IPS-11a (cell line): ENCODE measurements at regions not wholly inside any gene's neighbourhood (a gene's known extent, or its start where the extent isn't known, plus 50 kb on each side); places are given as distances from the start of the nearest gene placed in this dataset.

ENCODE experiments used
- H3K4me3 ChIP-seq: one replicate; pipeline ENCODE4 v1.5.1; 2013; ENCODE audit warnings: low read depth, low read length, control low read depth

GRCh38 chr12:127260999-127261398 is 1006.0 kb upstream of the TMEM132C start:
- no peak overlapping the region for H3K4me3 ChIP-seq

- no peak overlapping the region for H3K4me3 ChIP-seq
Observed at GRCh38 chr12:127262615-127263014, 1004.4 kb upstream of the TMEM132C start.

- no peak overlapping the region for H3K4me3 ChIP-seq
Observed at GRCh38 chr12:127263621-127264020, 1003.3 kb upstream of the TMEM132C start.

GRCh38 chr12:127267128-127267527 is 999.8 kb upstream of the TMEM132C start:
- H3K4me3 ChIP-seq: no peak overlapping the region

GRCh38 chr12:127268213-127268612 is 998.8 kb upstream of the TMEM132C start:
- no peak overlapping the region for H3K4me3 ChIP-seq

GRCh38 chr12:127268706-127269425 is 998.1 kb upstream of the TMEM132C start:
- no peak overlapping the region for H3K4me3 ChIP-seq

- H3K4me3 ChIP-seq: no peak overlapping the region
Observed at GRCh38 chr12:127270193-127270592, 996.8 kb upstream of the TMEM132C start.

- no peak overlapping the region for H3K4me3 ChIP-seq
Observed at GRCh38 chr12:127271776-127272175, 995.2 kb upstream of the TMEM132C start.

GRCh38 chr12:127272864-127273263 is 994.1 kb upstream of the TMEM132C start:
- no peak overlapping the region for H3K4me3 ChIP-seq

GRCh38 chr12:127273626-127274025 is 993.3 kb upstream of the TMEM132C start:
- H3K4me3 ChIP-seq: no peak overlapping the region

GRCh38 chr12:127275416-127275815 is 991.6 kb upstream of the TMEM132C start:
- H3K4me3 ChIP-seq: no peak overlapping the region

GRCh38 chr12:127277882-127278281 is 989.1 kb upstream of the TMEM132C start:
- no peak overlapping the region for H3K4me3 ChIP-seq

- no peak overlapping the region for H3K4me3 ChIP-seq
Observed at GRCh38 chr12:127278351-127278750, 988.6 kb upstream of the TMEM132C start.

GRCh38 chr12:127280393-127281275 is 986.3 kb upstream of the TMEM132C start:
- H3K4me3 ChIP-seq: no peak overlapping the region

GRCh38 chr12:127282786-127283565 is 984.0 kb upstream of the TMEM132C start:
- no peak overlapping the region for H3K4me3 ChIP-seq

- no peak overlapping the region for H3K4me3 ChIP-seq
Observed at GRCh38 chr12:127284021-127284420, 982.9 kb upstream of the TMEM132C start.

- no peak overlapping the region for H3K4me3 ChIP-seq
Observed at GRCh38 chr12:127284870-127285431, 982.0 kb upstream of the TMEM132C start.

GRCh38 chr12:127286281-127286680 is 980.7 kb upstream of the TMEM132C start:
- H3K4me3 ChIP-seq: no peak overlapping the region

- H3K4me3 ChIP-seq: no peak overlapping the region
Observed at GRCh38 chr12:127287256-127287655, 979.7 kb upstream of the TMEM132C start.

GRCh38 chr12:127290251-127290650 is 976.7 kb upstream of the TMEM132C start:
- H3K4me3 ChIP-seq: no peak overlapping the region

GRCh38 chr12:127292736-127293135 is 974.2 kb upstream of the TMEM132C start:
- H3K4me3 ChIP-seq: no peak overlapping the region
